NCI-H2171 treated with DMSO at 0.1 percent for 48 hours (cell line): ENCODE measurements at regions not wholly inside any gene's neighbourhood (a gene's known extent, or its start where the extent isn't known, plus 50 kb on each side); places are given as distances from the start of the nearest gene placed in this dataset.

Experiments
- DNase-seq: peaks from one replicate; lab custom pipeline; 2025; lab: John Stamatoyannopoulos, UW

- no peak for DNase-seq
Observed at GRCh38 chr10:29113616-29113945, 175.3 kb upstream of the LYZL1 start.

DNA sequence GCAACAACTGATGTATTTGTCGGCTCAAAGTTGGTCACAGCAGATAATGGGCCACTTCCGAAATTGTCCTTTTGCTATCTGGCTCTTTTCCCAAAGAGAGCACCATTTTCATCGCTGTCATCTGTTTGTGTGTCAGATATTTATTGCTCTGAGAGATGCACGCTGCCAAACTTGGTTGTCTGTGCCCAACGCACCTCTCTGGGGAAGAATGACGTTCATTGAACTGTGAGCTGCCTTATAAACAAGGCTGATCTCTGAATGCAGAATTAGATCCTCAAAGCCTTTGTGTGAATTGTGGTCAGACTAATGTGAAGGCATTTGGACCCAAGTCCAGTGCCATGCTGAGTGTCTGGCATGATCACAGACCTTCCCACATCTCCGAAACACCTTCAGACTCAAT lies 174.7 kb upstream of the LYZL1 start:
- no peak for DNase-seq

GRCh38 chr10:29117781-29118180 lies 171.1 kb upstream of the LYZL1 start:
- DNase-seq, result no peak

DNA sequence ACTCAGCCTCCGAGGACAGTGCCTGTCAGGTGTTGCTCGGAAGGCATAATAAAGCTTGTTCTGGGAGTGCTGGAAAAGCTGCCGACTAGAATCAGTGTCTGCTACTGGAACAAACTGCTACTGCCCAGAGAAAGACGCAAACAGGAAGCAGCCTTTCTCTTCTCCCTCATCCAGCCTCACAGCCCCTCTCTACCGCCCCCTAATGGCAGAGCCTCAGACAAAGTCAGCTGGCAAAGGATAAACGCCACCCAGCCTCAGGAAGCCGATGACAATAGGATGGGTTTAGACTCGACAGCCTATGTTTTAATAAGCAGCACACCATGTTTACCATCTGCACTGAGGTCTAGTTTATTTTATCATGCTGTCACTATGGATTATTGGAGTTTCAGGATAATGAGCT lies 169.5 kb upstream of the LYZL1 start:
- DNase-seq, result no peak

DNA sequence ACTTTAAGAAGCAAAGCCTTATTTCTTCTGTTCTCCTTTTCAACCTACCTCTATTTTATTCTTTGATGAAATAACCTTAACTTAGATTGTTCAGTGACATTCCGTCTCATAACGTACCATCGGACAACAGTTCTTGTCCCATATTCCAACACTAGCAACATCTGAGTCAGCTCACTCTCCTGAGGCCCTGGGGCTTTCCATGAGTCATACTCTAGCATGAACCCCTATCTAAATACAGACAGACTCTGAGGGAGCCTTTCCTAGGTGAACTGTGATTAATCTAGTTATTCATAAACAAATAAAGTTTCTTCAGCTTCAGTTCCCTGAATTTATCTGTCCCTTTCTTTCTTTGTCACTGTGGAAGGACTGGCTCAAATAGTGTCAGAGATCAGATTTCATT lies 168.7 kb upstream of the LYZL1 start:
- DNase-seq, result no peak

DNA sequence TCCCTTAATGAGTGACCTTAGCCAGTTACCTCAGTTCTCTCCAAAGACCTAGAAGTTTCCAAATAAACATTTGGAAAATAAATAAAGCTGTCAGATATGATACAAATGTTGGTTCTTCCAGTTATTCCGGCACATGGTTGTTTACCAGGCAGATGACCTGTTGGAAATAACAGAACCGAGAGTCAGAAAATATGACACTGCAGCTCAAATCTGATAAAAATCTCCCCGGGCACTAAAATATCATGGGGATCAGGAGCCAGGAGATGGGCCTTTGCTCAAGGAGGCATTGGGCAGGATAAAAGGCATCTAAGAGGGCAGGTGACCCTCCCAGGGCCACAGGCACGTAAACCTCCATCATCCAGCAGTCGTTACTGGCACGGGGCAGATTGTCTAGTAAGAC lies 164.0 kb upstream of the LYZL1 start:
- DNase-seq, result no peak

- no peak for DNase-seq
Observed at GRCh38 chr10:29127037-29127700, 161.7 kb upstream of the LYZL1 start.

GRCh38 chr10:29127731-29128130 lies 161.1 kb upstream of the LYZL1 start:
- no peak for DNase-seq

GRCh38 chr10:29130190-29130673 lies 158.6 kb upstream of the LYZL1 start:
- DNase-seq, result no peak

GRCh38 chr10:29131952-29132547 lies 156.8 kb upstream of the LYZL1 start:
- no peak for DNase-seq

DNA sequence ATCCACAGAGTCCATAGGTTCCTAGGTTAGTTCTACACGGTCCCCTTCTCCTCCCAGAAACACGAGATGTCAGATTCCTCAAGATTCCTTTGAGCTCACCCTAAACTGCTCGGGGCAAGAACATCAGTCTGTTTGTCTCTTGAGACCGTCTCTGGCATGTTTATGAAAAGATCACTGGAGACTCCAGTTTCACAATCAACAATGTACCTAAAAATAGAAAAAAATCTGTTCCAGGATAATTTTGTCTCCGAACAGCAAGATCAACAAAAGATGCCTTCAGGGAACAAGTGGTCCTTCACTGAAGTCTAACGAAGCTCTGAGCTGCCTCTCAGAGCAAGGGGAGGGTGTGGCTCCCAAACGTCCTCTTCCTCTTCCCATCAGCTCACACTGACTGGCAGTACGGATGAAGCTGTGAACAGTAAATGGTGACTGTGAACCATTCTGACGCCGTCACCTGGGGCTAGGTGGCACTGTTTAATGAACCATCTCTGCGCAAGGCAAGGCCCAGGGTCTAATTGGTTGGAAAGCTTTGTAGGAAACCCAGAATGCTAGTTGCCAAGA lies 156.2 kb upstream of the LYZL1 start:
- DNase-seq, result no peak

GRCh38 chr10:29135337-29135736 lies 153.5 kb upstream of the LYZL1 start:
- no peak for DNase-seq

DNA sequence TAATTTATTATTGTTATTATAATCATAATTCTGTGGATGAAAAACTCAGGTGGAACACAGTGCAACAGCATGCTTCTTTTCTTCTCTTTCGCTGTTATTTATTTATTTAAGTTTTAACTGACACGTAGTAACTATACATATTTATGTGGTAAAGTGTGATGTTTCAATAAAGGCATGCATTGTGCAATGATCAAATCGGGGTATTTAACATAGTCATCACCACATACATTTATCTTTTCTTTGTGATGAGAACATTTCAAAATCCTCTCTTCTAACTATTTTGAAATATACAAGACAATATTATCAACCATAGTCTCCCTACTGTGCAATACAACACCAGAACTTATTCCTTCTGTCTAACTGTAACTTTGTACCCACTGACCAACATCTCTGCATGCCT lies 152.5 kb upstream of the LYZL1 start:
- DNase-seq, result no peak

- DNase-seq, result no peak
Observed at GRCh38 chr10:29140151-29140550, 148.7 kb upstream of the LYZL1 start.

DNA sequence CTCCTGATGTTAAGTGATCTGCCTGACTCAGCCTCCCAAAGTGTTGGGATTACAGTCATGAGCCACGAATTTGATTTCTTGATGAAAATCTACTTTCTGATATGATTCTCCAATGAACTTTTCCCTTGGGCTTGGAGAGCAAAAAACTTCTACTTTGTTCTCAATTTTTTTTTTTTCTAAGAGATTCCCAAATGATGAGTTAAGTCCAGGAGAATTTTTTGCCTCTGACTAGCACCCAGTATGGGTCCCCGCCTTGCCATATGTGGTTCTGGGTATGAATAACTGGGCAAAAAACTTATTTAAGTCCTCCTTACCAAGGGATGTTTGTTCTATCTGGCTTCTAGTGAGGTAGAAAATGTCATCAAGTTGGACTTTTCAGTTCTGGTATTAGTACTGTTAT lies 147.9 kb upstream of the LYZL1 start:
- no peak for DNase-seq

- no peak for DNase-seq
Observed at GRCh38 chr10:29141761-29142160, 147.1 kb upstream of the LYZL1 start.

GRCh38 chr10:29142516-29143314 lies 146.2 kb upstream of the LYZL1 start:
- no peak for DNase-seq

- DNase-seq, result no peak
Observed at GRCh38 chr10:29144126-29144525, 144.7 kb upstream of the LYZL1 start.

DNA sequence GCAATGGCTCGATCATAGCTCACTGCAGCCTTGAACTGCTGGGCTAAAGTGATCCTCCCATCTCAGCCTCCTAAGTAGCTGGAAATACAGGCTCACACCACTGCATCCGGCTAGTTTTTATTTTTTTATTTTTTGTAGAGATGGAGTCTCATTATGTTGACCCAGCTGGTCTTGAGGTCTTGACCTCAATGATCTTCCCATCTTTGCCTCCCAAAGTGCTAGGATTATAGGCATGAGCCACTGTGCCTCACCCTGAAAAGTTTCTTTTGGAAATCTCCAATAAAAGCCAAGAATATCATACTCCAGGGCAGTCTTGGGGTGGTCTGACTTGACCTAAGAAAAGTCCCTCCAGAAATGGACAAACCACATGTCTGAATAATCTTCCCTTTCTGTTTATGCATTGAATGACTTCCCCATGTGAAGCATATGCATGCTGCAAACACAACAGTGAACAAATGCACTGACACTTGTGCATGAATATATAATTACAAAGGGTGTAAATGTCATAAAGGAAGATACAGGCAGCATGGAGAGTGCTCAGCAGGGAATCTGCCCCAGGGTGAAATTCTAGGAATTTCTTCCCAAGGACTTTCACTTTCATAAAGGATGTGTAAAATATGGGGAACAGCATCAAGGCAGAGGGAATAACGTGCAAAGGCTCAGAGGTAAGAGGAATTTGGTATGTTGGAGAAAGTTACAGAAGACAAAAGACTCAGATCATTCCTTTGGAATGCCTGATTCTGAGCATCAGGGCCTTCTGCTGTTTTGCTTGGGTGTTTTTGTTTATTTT lies 142.4 kb upstream of the LYZL1 start:
- DNase-seq, result no peak

DNA sequence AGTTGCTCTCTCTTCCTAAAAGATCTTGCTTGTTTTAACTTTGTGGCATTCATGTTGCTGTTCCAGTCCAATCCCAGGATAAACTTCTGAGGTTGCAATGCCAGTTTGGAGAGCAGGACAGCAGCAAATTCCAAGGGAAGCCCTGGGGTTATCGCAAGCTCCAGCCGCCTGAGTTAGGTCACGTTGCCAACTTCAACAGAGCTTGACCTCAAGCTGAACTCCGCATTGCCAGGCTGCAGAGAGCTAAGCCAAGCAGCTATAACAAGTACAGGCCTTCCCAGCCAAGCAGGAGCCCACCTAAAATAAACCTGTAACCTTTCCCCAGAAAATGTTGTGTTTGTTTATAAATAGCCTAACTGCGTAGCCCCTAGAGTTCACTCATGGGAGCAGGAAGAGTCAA lies 138.9 kb upstream of the LYZL1 start:
- DNase-seq, result no peak

GRCh38 chr10:29151005-29151404 lies 137.9 kb upstream of the LYZL1 start:
- no peak for DNase-seq

DNA sequence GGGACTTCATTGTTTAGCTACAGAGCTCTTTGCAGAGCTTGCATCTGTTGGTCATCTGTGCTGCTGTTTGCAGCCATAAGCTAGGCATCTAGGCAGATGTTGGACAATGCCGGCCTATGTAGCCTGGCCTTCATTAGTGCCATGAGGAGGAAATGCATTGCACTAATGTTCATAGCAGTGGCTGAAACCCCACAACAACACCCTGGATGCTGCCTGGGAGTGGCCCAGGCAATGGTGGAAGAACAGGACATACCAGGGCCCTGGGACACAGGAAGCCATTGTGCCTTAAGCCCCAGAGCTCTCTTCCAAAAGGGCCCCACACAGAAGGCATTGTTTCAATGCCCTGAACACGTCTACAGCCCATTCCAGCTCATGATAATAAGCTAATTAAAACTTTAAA lies 131.5 kb upstream of the LYZL1 start:
- no peak for DNase-seq
